ENCODE measurements at regions not wholly inside any gene's neighbourhood (a gene's known extent, or its start where the extent isn't known, plus 50 kb on each side); places are given as distances from the start of the nearest gene placed in this dataset.

GRCh38 chr1:164137273-164137925 is 421.6 kb upstream of the PBX1 start:
- TF ChIP-seq CTCF (IDR thresholded peaks at IDR 0.05) (no peak), POLR2A (IDR thresholded peaks at IDR 0.05) (no peak), EP300 (IDR thresholded peaks at IDR 0.05) (no peak), POLR2AphosphoS5 (IDR thresholded peaks at IDR 0.05) (no peak)
